Calu3 (cell line): ENCODE measurements at regions not wholly inside any gene's neighbourhood (a gene's known extent, or its start where the extent isn't known, plus 50 kb on each side); places are given as distances from the start of the nearest gene placed in this dataset.

Experiments
- BruUV-seq: library from RNA; stranded (reverse); fragments of 400-500 nt; replicated peaks from 2 replicates; lab custom pipeline; 2021; lab: Mats Ljungman, UMichigan
- CTCF ChIA-PET: fragments of 300-600 bp; sonication (Branson Sonifier 250); formaldehyde crosslinking; loops from one replicate; lab custom pipeline; 2022; ENCODE audit warnings: antibody characterized with exemption; lab: Charles Lee
- DNase-seq: peaks from one replicate; pipeline ENCODE4 v3.0.0; 2022
- H3K27ac Mint-ChIP-seq: one replicate; pipeline ENCODE4 v1.8.0; 2022; ENCODE audit warnings: mixed read lengths; ENCODE audit not compliant: unreplicated experiment
- H3K27me3 Mint-ChIP-seq: one replicate; pipeline ENCODE4 v1.8.0; 2022; ENCODE audit warnings: mixed read lengths; ENCODE audit not compliant: unreplicated experiment
- H3K36me3 Mint-ChIP-seq: one replicate; pipeline ENCODE4 v1.8.0; 2022; ENCODE audit warnings: mild to moderate bottlenecking, moderate library complexity, mixed read lengths; ENCODE audit not compliant: insufficient read depth, unreplicated experiment
- H3K4me1 Mint-ChIP-seq: one replicate; pipeline ENCODE4 v1.8.0; 2022; ENCODE audit warnings: mild to moderate bottlenecking, low read depth, mixed read lengths; ENCODE audit not compliant: unreplicated experiment
- H3K4me3 Mint-ChIP-seq: one replicate; pipeline ENCODE4 v1.8.0; 2022; ENCODE audit warnings: mild to moderate bottlenecking, low read depth, moderate library complexity, mixed read lengths; ENCODE audit not compliant: unreplicated experiment
- H3K9me3 Mint-ChIP-seq: one replicate; pipeline ENCODE4 v1.8.0; 2022; ENCODE audit warnings: low read depth, mixed read lengths; ENCODE audit not compliant: unreplicated experiment
- CTCF ChIP-seq: fragments of 200-600 bp; IDR thresholded peaks from one replicate; pipeline ENCODE4 v1.8.0; 2022; ENCODE audit warnings: antibody characterized with exemption; ENCODE audit not compliant: unreplicated experiment
- intact Hi-C: fragments of 100-400 bp; cut with micrococcal nuclease; formaldehyde crosslinking; loops from one replicate; pipeline ENCODE4 v1.10.0; 2022; ENCODE audit not compliant: unreplicated experiment

GRCh38 chrX:23504895-23505294 is 162.4 kb upstream of the PRDX4 start:
- no TSS peak for BruUV-seq
- no peak for TF ChIP-seq CTCF
- H3K27ac Mint-ChIP-seq, result peak overlapping the region; percentile 71
- peaks cover 5% of the 10 kb centered on the region for H3K36me3 Mint-ChIP-seq
- CTCF ChIA-PET, result interaction anchor here (2.9 kb wide), 1 partner anchor 10 kb away, joined by 24 read pairs; no protein-coding TSS in a partner anchor
- intact Hi-C loops, result loop anchor here (1.0 to 5.0 kb wide), 2 partner anchors 11 to 103 kb away; no protein-coding TSS in a partner anchor
- H3K4me1 Mint-ChIP-seq, result peaks cover 50% of the 10 kb centered on the region
- no peaks in the 10 kb centered on the region for H3K27me3 Mint-ChIP-seq
- H3K4me3 Mint-ChIP-seq, result no peak overlapping the region
- no peak for DNase-seq
- peaks cover 7% of the 10 kb centered on the region for H3K9me3 Mint-ChIP-seq

GRCh38 chrX:23505531-23506303 is 161.6 kb upstream of the PRDX4 start:
- no peak for DNase-seq
- Mint-ChIP-seq H3K4me3 (no peak overlapping the region), H3K9me3 (peaks cover 7% of the 10 kb centered on the region), H3K4me1 (peaks cover 50% of the 10 kb centered on the region), H3K27ac (no peak overlapping the region), H3K36me3 (peaks cover 5% of the 10 kb centered on the region), H3K27me3 (no peaks in the 10 kb centered on the region)
- intact Hi-C loops, result no loop called here
- CTCF ChIA-PET, result interaction anchor here (2.9 kb wide), 1 partner anchor 11 kb away, joined by 24 read pairs; no protein-coding TSS in a partner anchor
- BruUV-seq, result no TSS peak
- TF ChIP-seq CTCF, result no peak

GRCh38 chrX:23509256-23509655 is 158.0 kb upstream of the PRDX4 start:
- peaks cover 2% of the 10 kb centered on the region for H3K36me3 Mint-ChIP-seq
- intact Hi-C loops, result no loop called here
- no TSS peak for BruUV-seq
- H3K4me1 Mint-ChIP-seq, result peaks cover 24% of the 10 kb centered on the region
- H3K27ac Mint-ChIP-seq, result no peak overlapping the region
- DNase-seq, result no peak
- H3K4me3 Mint-ChIP-seq, result no peak overlapping the region
- peaks cover 7% of the 10 kb centered on the region for H3K9me3 Mint-ChIP-seq
- CTCF ChIA-PET, result no interaction called here
- H3K27me3 Mint-ChIP-seq, result no peaks in the 10 kb centered on the region
- no peak for TF ChIP-seq CTCF

- Mint-ChIP-seq H3K36me3 (no peaks in the 10 kb centered on the region), H3K27me3 (no peaks in the 10 kb centered on the region), H3K4me1 (no peaks in the 10 kb centered on the region), H3K27ac (no peak overlapping the region), H3K4me3 (no peak overlapping the region), H3K9me3 (peaks cover 7% of the 10 kb centered on the region)
- no peak for TF ChIP-seq CTCF
- intact Hi-C loops, result no loop called here
- BruUV-seq, result no TSS peak
- CTCF ChIA-PET, result no interaction called here
- DNase-seq, result no peak
These were observed 155.5 kb upstream of the PRDX4 start for GRCh38 chrX:23511793-23512192.
